IMR-90 (cell line): ENCODE measurements at regions not wholly inside any gene's neighbourhood (a gene's known extent, or its start where the extent isn't known, plus 50 kb on each side); places are given as distances from the start of the nearest gene placed in this dataset.
"Not testable (repeated sequence)": the region's sequence is repeated elsewhere in the genome, so short reads cannot be mapped to it uniquely, and the experiment has no call there.

ENCODE experiments used
- ATAC-seq: fragments of 200-7000 bp; cut with Tn5 transposase; 2 replicates; pipeline ENCODE4 v1.9.1; 2020; ENCODE audit warnings: low read depth, mild to moderate bottlenecking, moderate library complexity
- BruUV-seq: library from RNA; stranded (reverse); fragments of 400-500 nt; replicated peaks from 2 replicates; lab custom pipeline; 2021; lab: Mats Ljungman, UMichigan
- CTCF ChIA-PET: fragments of 300-600 bp; formaldehyde crosslinking; extraction: SDS; loops from one replicate; lab custom pipeline; 2021; ENCODE audit warnings: antibody characterized with exemption; lab: Yijun Ruan, JAX
- POLR2A ChIA-PET: fragments of 300-600 bp; sonication (Branson Sonifier 250); formaldehyde crosslinking; loops from one replicate; lab custom pipeline; 2022; ENCODE audit warnings: antibody characterized with exemption; ENCODE audit not compliant: unreplicated experiment; lab: Charles Lee
- DNase-seq: peaks from one replicate; pipeline ENCODE4 v3.0.0; 2013
- H2AFZ ChIP-seq: replicated peaks from 2 replicates; pipeline ENCODE3; 2013; ENCODE audit warnings: low read length, mild to moderate bottlenecking; ENCODE audit not compliant: poor library complexity
- H2AK5ac ChIP-seq: 2 replicates; pipeline ENCODE4 v1.6.1; 2013; ENCODE audit warnings: low read depth, low read length, inconsistent platforms
- H2AK9ac ChIP-seq: replicated peaks from 2 replicates; pipeline ENCODE3; 2013; ENCODE audit warnings: mild to moderate bottlenecking, low read depth, low read length, moderate library complexity; ENCODE audit not compliant: poor library complexity
- H2BK120ac ChIP-seq: 2 replicates; pipeline ENCODE4 v1.6.1; 2013; ENCODE audit warnings: low read depth, low read length, inconsistent platforms
- H2BK15ac ChIP-seq: 3 replicates; pipeline ENCODE4 v1.6.1; 2013; ENCODE audit warnings: low read depth, low read length, inconsistent platforms
- H2BK20ac ChIP-seq: 2 replicates; pipeline ENCODE4 v1.6.1; 2013; ENCODE audit warnings: low read depth, mild to moderate bottlenecking, inconsistent platforms, low read length, moderate library complexity
- H2BK5ac ChIP-seq: 2 replicates; pipeline ENCODE4 v1.6.1; 2013; ENCODE audit warnings: mild to moderate bottlenecking, low read depth, low read length, inconsistent platforms; ENCODE audit not compliant: poor library complexity, severe bottlenecking
- H3K14ac ChIP-seq: replicated peaks from 2 replicates; pipeline ENCODE4 v1.6.1; 2013; ENCODE audit warnings: low read depth, low read length, inconsistent platforms
- H3K18ac ChIP-seq: 2 replicates; pipeline ENCODE4 v1.6.1; 2013; ENCODE audit warnings: low read depth, low read length, control low read depth
- H3K23ac ChIP-seq: 2 replicates; pipeline ENCODE4 v1.6.1; 2013; ENCODE audit warnings: low read depth, low read length, inconsistent platforms
- H3K27ac ChIP-seq: 2 replicates; pipeline ENCODE4 v1.5.1; 2013; ENCODE audit warnings: mild to moderate bottlenecking, control low read depth, low read length; ENCODE audit not compliant: insufficient read depth
- H3K27me3 ChIP-seq: 2 replicates; pipeline ENCODE4 v1.6.1; 2013; ENCODE audit warnings: low read length; ENCODE audit not compliant: control insufficient read depth, insufficient read depth
- H3K36me3 ChIP-seq: 2 replicates; pipeline ENCODE4 v1.6.1; 2013; ENCODE audit warnings: low read length, mixed read lengths; ENCODE audit not compliant: control insufficient read depth, insufficient read depth
- H3K4ac ChIP-seq: 2 replicates; pipeline ENCODE4 v1.6.1; 2013; ENCODE audit warnings: low read depth, low read length, inconsistent platforms
- H3K4me1 ChIP-seq: 2 replicates; pipeline ENCODE4 v1.6.1; 2013; ENCODE audit warnings: low read length, mixed read lengths; ENCODE audit not compliant: control insufficient read depth, insufficient read depth
- H3K4me2 ChIP-seq: 2 replicates; pipeline ENCODE4 v1.6.1; 2013; ENCODE audit warnings: low read depth, mild to moderate bottlenecking, control low read depth, low read length, moderate library complexity
- H3K4me3 ChIP-seq: 2 replicates; pipeline ENCODE4 v1.5.1; 2013; ENCODE audit warnings: low read depth, mild to moderate bottlenecking, control low read depth, low read length, moderate library complexity; ENCODE audit not compliant: insufficient read depth
- H3K56ac ChIP-seq: 2 replicates; pipeline ENCODE4 v1.6.1; 2013; ENCODE audit warnings: low read length, inconsistent platforms; ENCODE audit not compliant: insufficient read depth; ENCODE audit errors: extremely low read depth
- H3K79me1 ChIP-seq, 2 experiments: 2 replicates each; pipeline ENCODE4 v1.6.1; 2013; ENCODE audit warnings: low read length in 2 of 2, inconsistent platforms in 1 of 2, low read depth in 1 of 2
- H3K9ac ChIP-seq: 2 replicates; pipeline ENCODE4 v1.6.1; 2013; ENCODE audit warnings: low read depth, low read length, control low read depth
- H3K9me1 ChIP-seq: 2 replicates; pipeline ENCODE4 v1.6.1; 2013; ENCODE audit warnings: low read length, inconsistent platforms; ENCODE audit not compliant: insufficient read depth
- H3K9me3 ChIP-seq: 2 replicates; pipeline ENCODE4 v1.6.1; 2013; ENCODE audit warnings: low read length; ENCODE audit not compliant: control insufficient read depth, insufficient read depth
- H4K20me1 ChIP-seq: 2 replicates; pipeline ENCODE4 v1.6.1; 2013; ENCODE audit warnings: low read length, inconsistent platforms; ENCODE audit not compliant: insufficient read depth
- H4K5ac ChIP-seq: 2 replicates; pipeline ENCODE4 v1.6.1; 2013; ENCODE audit warnings: mild to moderate bottlenecking, low read depth, low read length, control low read depth
- H4K8ac ChIP-seq, 2 experiments: 2 replicates each; pipeline ENCODE4 v1.6.1; 2013; ENCODE audit warnings: low read depth in 2 of 2, low read length in 2 of 2, control low read depth in 1 of 2, inconsistent platforms in 1 of 2
- H4K91ac ChIP-seq: 2 replicates; pipeline ENCODE4 v1.6.1; 2013; ENCODE audit warnings: low read depth, low read length, inconsistent platforms; ENCODE audit not compliant: insufficient read depth
- CHD1 ChIP-seq: IDR thresholded peaks from 2 replicates; pipeline ENCODE4 v1.6.1; 2012; ENCODE audit warnings: low read depth, low read length, improper control_type of control experiment
- MAFK ChIP-seq: IDR thresholded peaks from 2 replicates; pipeline ENCODE4 v1.6.1; 2012; ENCODE audit warnings: low read depth, low read length, improper control_type of control experiment
- MXI1 ChIP-seq: IDR thresholded peaks from 2 replicates; pipeline ENCODE4 v1.6.1; 2012; ENCODE audit warnings: low read depth, mild to moderate bottlenecking, low read length, moderate library complexity, borderline replicate concordance
- POLR2A ChIP-seq: IDR thresholded peaks from 2 replicates; pipeline ENCODE4 v1.6.1; 2012; ENCODE audit warnings: mild to moderate bottlenecking, low read depth, low read length
- WGBS, 2 experiments: methylation state at CpG; one replicate each; pipeline versions ENCODE4 v1.1.5 to v1.1.7; 2013; ENCODE audit warnings: missing lambda C conversion rate in 2 of 2; ENCODE audit not compliant: insufficient read length in 1 of 2; ENCODE audit errors: extremely low coverage in 2 of 2; 5-methylcytosine and 5-hydroxymethylcytosine counted together
- dilution Hi-C: fragments of 300-500 bp; cut with HindIII; formaldehyde crosslinking; loops from one replicate; pipeline ENCODE4 v1.14.3; 2018; ENCODE audit warnings: low sequenced_read_pairs; ENCODE audit not compliant: unreplicated experiment
- in situ Hi-C: fragments of 300-500 bp; cut with MboI; formaldehyde crosslinking; loops from 3 replicates; pipeline ENCODE4 v1.14.3; 2019; ENCODE audit warnings: low sequenced_read_pairs, inconsistent platforms, mixed read lengths
- intact Hi-C: fragments of 100-400 bp; cut with micrococcal nuclease; formaldehyde crosslinking; loops from 2 replicates; pipeline ENCODE4 v1.10.0; 2022

DNA sequence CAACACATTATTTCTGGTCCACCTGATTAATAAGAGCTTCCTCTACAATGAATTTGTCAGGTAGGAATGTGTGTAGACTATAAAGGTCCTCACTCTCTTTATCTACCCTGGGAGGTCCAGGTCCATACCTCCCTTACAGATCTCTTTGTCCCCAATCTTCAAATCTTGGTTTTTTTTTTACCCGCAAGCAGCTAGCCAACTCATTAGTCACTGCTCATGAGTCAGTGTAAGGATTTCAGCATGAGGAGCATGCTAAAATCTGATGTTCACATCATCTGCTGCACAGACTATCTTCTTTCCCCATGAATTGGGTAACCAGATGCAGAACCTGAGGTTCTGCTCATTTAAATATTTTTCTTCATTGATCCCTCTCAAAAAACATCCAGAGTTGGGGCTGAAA lies 397.0 kb upstream of the ISX start:
- no peak overlapping the region for H3K14ac ChIP-seq
- no peak overlapping the region for H3K4me2 ChIP-seq
- no peak overlapping the region for H2AK9ac ChIP-seq
- no peak for TF ChIP-seq CHD1
- no peak for TF ChIP-seq POLR2A
- no peak for TF ChIP-seq MXI1
- TF ChIP-seq MAFK = no peak
- H3K56ac ChIP-seq = no peak overlapping the region
- H3K4me1 ChIP-seq = no peaks in the 10 kb centered on the region
- H4K20me1 ChIP-seq = no peaks in the 10 kb centered on the region
- no peak overlapping the region for H3K18ac ChIP-seq
- no peaks in the 10 kb centered on the region for H3K27me3 ChIP-seq
- no peak overlapping the region for H2AK5ac ChIP-seq
- no peaks in the 10 kb centered on the region for H3K9me1 ChIP-seq
- BruUV-seq = no TSS peak
- intact Hi-C loops = no loop called here
- no peak overlapping the region for H2BK20ac ChIP-seq
- DNase-seq (no peak), ATAC-seq (no peak)
- no peak overlapping the region for H3K4ac ChIP-seq
- in situ Hi-C loops = no loop called here
- no peak overlapping the region for H4K91ac ChIP-seq
- H3K9ac ChIP-seq = no peak overlapping the region
- no peak overlapping the region for H2BK120ac ChIP-seq
- no peak overlapping the region for H3K4me3 ChIP-seq
- H2BK15ac ChIP-seq = no peak overlapping the region
- ChIA-PET POLR2A (no interaction called here), CTCF (no interaction called here)
- H3K9me3 ChIP-seq = peaks cover 13% of the 10 kb centered on the region
- no peak overlapping the region for H3K23ac ChIP-seq
- no peak overlapping the region for H4K8ac ChIP-seq
- H3K79me1 ChIP-seq = no peaks in the 10 kb centered on the region
- no peak overlapping the region for H4K5ac ChIP-seq
- no peak overlapping the region for H2AFZ ChIP-seq
- H3K36me3 ChIP-seq = no peaks in the 10 kb centered on the region
- dilution Hi-C loops = no loop called here
- no peak overlapping the region for H3K27ac ChIP-seq
- H2BK5ac ChIP-seq = no peak overlapping the region
- no CpG with 5 or more reads among the region's 1 CpG for WGBS, 2 experiments

DNA sequence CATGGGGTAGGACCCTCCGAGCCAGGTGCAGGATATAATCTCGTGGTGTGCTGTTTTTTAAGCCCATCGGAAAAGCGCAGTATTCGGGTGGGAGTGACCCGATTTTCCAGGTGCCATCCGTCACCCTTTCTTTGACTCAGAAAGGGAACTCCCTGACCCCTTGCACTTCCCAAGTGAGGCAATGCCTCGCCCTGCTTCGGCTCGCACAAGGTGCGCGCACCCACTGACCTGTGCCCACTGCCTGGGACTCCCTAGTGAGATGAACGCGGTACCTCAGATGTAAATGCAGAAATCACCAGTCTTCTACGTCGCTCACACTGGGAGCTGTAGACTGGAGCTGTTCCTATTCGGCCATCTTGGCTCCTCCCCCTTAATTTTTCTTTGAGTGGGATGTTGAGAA lies 382.9 kb upstream of the ISX start:
- H2AK5ac ChIP-seq, BruUV-seq, POLR2A ChIA-PET, dilution Hi-C loops, H3K56ac ChIP-seq, H2AK9ac ChIP-seq, H4K5ac ChIP-seq, H3K4ac ChIP-seq, H3K9ac ChIP-seq, H3K4me1 ChIP-seq, H2BK120ac ChIP-seq, in situ Hi-C loops, H3K9me3 ChIP-seq, H3K27me3 ChIP-seq, H2BK20ac ChIP-seq, H3K4me2 ChIP-seq, H3K79me1 ChIP-seq, H3K14ac ChIP-seq, H3K23ac ChIP-seq, CTCF ChIA-PET, H4K20me1 ChIP-seq, H4K8ac ChIP-seq, H2BK15ac ChIP-seq, H3K27ac ChIP-seq, H2BK5ac ChIP-seq, DNase-seq, ATAC-seq, H2AFZ ChIP-seq, H3K9me1 ChIP-seq, H4K91ac ChIP-seq, H3K18ac ChIP-seq, intact Hi-C loops, H3K36me3 ChIP-seq, H3K4me3 ChIP-seq: not testable (repeated sequence)
- no CpG with 5 or more reads among the region's 17 CpGs for WGBS, 2 experiments
